IPS-NIHi7 (cell line): ENCODE measurements at regions not wholly inside any gene's neighbourhood (a gene's known extent, or its start where the extent isn't known, plus 50 kb on each side); places are given as distances from the start of the nearest gene placed in this dataset.
"Not testable (repeated sequence)": the region's sequence is repeated elsewhere in the genome, so short reads cannot be mapped to it uniquely, and the experiment has no call there.

Experiments used
- DNase-seq: peaks from one replicate; pipeline ENCODE4 v3.0.0; 2012; ENCODE audit warnings: mixed read lengths; ENCODE audit errors: extremely low spot score

- no peak for DNase-seq
These were observed 1627.0 kb downstream of the PCDH9 start for GRCh38 chr13:65603160-65603559.

GRCh38 chr13:65601855-65602254, 1628.3 kb downstream of the PCDH9 start:
- no peak for DNase-seq

DNA sequence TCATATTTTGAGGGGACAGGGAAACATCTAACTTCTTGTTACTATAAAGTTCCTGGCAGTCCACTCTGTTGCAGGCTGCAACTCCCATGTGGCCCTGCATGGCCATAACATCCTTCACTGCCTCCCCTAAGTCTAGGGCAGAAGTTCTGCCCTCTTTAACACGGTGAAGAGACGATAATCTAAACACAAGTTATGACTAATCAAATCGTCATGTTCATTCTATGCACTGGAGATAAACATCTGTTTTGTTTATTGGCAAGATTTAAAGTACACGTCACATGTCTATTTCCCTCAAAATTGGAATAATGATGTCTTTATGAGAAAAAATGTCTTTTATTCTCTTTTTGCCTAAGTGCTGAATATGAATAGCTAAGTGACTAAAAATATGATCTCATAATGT, 1629.4 kb downstream of the PCDH9 start:
- no peak for DNase-seq

DNA sequence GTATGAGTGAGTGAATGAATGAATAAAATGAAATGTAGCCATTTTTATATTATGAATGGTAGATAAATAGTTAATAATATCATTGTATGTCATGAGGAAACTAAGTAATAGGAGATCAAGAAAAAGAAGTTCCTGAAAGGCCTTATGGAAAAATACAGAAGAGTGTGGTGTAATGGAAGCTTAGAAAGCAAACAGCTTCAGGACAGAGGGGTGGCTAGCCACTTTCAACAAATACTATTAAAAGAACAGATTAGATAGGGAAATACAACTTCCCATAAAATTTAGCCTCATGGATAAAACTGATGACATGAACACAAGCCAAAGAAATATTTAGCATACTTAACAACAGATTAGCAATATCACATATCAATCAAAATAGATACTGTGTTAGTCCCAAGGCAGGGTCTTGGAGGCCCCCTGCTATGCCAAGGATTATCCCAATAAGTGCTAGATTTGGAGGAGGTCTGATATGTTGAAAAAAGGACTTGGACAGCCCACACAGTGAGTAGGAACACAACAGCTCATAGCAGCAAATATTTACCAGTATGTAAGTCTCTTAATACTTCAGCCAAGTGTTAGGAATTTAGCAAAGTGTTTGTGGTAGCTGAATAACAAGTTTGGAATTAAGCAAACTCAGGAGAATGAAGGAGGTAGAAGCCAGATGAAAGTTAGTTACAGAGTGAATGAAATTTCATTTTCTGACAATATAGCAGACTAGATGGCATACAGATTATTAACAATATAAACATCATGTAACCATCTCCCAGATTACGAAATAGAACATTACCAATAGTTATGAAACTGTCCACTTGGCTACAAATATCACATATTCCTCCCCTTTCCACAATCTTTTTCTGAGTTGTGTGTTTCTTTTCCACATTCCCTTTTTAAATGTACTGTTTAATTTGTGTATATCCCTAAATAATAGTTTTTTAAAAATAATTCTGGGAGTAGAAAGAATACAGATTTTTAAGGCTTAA, 1632.0 kb downstream of the PCDH9 start:
- DNase-seq = no peak

GRCh38 chr13:65595916-65596315, 1634.2 kb downstream of the PCDH9 start:
- DNase-seq = no peak

DNA sequence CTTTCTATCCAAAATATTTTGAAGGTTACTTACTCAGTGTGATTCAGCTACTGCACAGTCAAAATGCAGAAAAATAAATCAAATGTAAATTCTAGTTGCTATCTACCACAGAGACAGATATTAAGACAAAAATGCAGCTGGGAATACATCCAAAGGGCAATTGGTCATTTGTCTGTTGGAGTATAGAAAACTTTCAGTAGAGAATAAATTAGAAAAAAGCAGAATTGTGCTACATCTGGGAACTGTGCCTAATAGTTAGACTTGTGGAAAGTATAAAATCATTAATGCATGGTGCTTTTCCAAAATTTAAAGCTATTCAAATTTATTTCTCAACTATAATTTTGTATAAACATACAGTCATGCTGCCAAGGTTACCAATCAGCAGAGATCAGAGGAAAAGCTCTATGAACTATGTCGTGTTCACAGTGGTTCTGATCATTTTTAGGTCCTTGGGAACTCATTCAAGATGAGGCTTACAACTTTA, 1635.8 kb downstream of the PCDH9 start:
- no peak for DNase-seq

DNA sequence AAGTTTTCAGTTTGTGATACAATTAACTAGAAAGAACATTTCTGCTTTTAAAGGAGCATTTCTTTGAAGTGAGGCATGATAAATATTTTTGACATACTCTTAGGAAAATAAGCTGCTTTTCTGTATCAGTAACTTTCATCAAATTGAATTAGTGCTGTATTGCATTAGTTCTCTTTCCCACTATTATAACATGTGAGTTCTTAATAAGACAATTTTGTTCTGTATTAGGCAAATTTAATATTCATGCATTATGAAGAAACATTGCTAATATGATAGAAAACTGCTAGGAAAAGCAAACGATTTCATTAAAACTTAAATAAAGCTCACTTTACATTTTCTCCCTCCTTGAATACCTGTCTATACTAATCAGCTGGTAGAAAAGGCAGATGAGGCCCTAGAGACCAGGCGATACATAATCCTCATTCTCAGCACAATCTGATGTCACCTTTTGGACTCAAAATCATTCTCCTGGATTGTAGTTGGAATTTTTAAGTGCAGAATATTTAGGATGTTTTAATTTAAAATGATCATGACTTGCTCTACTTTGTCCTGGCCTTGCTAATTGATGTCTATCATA, 1636.8 kb downstream of the PCDH9 start:
- DNase-seq = no peak

DNA sequence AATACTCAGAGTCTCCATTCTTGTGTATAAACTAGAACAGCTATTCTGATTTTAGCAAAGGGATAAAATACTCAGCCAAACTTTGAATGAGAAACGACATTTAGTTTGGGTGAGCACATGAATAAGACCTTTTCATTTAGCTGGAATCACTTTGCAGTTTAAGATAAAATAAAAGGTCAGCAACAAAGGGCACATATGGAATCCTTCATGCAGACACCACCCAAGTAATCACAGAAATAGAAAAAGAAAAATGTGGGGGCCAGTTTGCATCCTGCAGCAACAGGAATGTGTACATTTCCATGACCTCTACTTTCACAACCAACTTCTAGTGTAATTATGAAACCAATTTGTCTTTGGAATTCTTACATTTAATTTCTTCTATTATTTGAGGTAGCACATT, 1637.4 kb downstream of the PCDH9 start:
- DNase-seq = no peak

DNA sequence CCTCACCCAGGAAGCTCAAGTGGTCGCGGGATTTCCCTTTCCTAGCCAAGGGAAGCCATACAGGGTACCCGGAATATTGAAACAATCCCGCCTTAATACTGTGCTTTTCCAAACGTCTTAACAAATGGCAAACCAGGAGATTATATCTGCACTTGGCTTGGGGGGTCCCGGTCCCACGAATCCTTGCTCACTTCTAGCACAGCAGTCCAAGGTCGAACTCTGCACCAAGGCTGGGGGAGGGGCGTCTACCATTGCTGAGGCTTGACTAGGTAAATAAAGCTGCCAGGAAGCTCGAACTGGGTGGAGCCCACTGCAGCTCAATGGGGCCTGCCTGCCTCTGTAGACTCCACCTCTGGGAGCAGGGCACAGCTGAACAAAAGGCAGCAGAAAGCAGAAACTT, 1644.8 kb downstream of the PCDH9 start:
- no peak for DNase-seq

DNA sequence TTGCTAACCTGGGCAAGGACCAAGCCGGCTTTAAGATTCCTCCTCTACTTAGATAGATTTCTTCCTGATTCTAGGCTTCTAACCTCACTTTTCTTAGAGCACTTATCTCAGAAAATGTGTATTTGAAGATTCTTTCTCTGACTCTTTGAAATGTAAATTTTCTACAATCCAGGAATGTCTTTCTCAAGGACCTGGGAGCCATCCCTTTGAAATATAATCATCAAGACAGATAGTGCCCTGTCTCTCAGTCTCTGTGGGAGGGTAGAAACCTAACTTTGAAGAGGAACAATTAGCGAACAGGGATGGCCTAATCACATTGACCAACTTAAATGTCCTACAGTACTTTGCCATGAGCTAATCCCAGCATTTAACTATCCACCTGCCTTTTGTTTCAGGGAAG, 1646.0 kb downstream of the PCDH9 start:
- peak; percentile 19 for DNase-seq

DNA sequence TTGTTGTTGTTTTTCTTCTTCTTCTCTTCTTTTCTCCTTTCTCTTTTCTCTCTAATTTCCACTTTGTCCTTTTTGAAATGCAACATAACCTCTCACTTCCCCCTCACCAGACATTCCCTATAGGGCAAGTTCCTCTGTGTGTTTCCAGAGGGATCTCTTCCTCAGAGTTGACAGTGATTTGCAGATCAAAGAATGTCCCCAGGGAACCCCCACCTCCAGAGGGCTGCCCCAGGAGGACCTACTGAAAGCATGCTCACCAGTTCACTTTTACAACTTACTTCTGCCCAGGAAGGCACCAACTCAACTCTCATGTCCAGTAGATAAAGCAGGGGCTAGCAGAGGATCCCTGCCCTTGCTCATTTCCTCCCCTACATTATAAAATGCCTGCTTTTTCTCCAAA, 1648.0 kb downstream of the PCDH9 start:
- peak; percentile 10 for DNase-seq

DNA sequence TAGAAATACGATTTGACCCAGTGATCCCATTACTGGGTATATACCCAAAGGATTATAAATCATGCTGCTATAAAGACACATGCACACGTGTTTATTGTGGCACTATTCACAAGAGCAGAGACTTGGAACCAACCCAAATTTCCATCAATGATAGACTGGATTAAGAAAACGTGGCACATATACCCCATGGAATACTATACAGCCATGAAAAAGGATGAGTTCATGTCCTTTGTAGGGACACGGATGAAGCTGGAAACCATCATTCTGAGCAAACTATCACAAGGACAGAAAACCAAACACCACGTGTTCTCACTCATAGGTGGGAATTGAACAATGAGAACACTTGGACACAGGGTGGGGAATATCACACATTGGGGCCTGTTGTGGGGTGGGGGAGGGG, 1665.6 kb downstream of the PCDH9 start:
- DNase-seq = not testable (repeated sequence)

DNA sequence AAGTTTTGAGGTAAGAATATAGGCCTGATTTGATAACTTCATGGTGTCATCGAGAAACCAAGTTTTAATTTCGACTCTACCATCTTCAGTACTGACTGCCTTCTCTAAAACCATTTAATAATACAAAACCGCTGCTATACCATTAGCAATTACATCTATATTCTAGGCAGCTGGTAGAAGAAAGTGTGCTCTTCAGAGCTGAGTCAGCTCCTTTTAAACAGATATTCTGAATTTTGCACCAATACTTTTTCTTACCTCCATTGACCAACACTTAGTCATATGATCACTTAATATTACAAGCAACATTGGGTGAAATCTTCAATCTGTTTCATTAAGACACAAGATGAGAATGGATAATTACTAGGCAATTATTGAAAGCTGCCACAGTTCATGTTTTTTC, 1667.8 kb downstream of the PCDH9 start:
- DNase-seq = no peak

- DNase-seq = no peak
These were observed 1669.2 kb downstream of the PCDH9 start for GRCh38 chr13:65560936-65561335.

DNA sequence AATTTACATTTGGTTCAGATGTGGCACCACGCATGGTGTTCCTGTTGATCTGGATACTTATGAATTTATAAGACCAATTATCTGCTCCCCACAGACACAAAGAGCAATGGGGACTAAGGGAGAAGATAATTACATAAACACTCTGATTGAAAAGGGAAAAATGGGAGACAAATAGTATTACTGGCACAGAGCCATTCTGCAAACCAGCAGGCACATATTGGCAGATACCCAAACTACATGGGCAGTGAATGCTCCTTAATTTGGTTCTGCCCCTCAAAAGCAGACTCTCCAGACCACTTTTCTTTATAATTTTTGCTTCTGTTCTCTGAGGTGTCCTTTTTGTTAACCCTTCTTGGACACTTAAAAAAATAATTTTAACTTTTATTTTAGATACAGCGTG, 1674.2 kb downstream of the PCDH9 start:
- no peak for DNase-seq

DNA sequence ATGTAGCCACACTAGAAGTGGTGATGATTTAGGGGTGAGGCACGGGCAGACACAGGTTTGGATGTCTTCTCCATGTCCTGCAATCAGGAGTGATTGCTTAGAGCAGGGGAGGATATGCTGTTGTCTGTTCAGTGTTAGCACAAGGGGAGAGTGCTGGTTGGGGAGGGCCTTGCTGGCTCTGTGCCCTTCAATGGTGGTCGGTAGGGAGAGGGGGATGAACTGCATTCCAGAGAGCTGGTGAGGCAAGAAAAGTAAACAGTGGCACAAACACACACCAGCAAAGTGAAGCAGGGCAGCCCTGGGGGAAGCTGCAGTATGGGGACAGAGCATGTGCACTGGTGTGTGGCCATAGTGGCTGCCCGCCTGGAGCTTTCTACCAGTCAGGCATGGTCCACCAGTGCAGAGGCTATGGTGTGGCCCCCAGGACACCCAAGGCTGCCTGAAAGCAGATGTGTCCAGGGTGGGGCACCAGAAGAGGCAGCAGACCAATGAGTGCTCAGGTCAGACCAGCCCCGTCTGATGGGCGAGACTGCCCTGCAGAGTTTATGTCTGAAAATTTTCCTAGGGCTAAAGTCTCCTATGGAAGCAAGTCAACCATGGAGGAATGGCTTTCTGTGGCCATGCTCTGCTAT, 1676.9 kb downstream of the PCDH9 start:
- no peak for DNase-seq

GRCh38 chr13:65551208-65551607, 1678.9 kb downstream of the PCDH9 start:
- DNase-seq = no peak

- no peak for DNase-seq
These were observed 1690.0 kb downstream of the PCDH9 start for GRCh38 chr13:65540175-65540574.

DNA sequence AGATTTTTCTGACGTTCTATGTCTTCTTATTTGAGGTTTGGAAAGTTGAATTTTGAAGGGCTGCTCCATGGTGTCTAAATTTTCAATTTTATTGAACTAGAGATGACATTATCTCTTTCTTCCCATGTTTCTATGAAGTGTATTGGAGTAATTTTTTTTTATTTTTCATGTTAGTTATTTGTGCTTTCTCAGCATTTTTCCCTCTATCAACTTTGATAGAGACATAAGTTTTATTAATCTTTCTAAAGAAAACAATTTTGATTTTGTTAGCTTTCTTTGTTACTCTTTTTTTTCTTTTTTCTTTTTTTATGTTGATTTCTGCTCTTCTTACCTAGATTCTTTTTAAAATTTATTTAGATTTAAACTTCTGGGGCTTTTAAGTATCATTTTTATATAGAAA, 1694.8 kb downstream of the PCDH9 start:
- no peak for DNase-seq

- no peak for DNase-seq
These were observed 1697.9 kb downstream of the PCDH9 start for GRCh38 chr13:65532231-65532630.

DNA sequence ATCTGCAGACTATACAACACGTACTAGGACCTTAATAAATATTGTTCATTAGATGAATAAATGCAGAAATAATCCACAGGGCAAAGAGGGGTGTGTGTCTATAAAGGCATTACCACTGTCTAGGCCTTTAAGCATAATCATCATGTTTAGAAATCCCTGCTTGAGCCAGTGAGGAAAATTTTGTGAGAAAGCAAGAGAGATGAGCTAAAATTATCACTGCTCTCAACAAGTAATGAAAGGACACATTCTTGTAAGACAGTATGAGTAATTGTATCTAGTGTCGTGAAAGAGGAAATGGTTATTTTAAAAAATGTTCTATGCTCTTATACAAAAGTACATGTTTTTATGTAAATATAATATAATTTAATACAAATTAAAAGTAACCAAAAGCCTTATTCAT, 1699.4 kb downstream of the PCDH9 start:
- no peak for DNase-seq

GRCh38 chr13:65529541-65529940, 1700.6 kb downstream of the PCDH9 start:
- no peak for DNase-seq

DNA sequence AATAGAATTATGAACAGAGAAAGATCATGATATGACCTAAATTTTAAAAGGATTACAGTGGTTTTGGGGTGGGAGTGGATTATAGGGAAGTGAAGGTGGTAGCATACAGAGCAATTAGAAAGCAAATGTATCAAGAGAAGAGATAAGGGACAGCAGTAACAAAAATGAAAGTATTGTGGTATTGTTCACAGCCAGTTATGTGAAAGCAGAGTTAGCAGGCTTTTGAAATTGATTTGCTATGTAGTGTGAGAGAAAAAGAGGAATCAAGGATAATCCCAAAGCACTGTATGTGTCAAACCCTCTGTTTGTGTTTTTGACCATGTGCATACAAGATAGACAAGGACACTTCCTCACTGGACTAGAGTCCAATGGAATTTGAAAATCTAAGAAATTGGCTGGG, 1721.4 kb downstream of the PCDH9 start:
- DNase-seq = no peak
